AG09309 (cell line): ENCODE measurements at regions not wholly inside any gene's neighbourhood (a gene's known extent, or its start where the extent isn't known, plus 50 kb on each side); places are given as distances from the start of the nearest gene placed in this dataset.

Source experiments
- DNase-seq: peaks from one replicate; pipeline ENCODE4 v3.0.0-alpha.2; 2010; ENCODE audit warnings: low read depth
- H3K4me3 ChIP-seq: 2 replicates; pipeline ENCODE4 v1.5.1; 2011; ENCODE audit warnings: mild to moderate bottlenecking, low read depth, low read length, moderate library complexity; ENCODE audit not compliant: control insufficient read depth
- TF ChIP-seq, protein P1 (sequence below): IDR thresholded peaks from 2 replicates; pipeline ENCODE4 v1.5.1; 2011; ENCODE audit warnings: mild to moderate bottlenecking, low read depth, low read length, inconsistent platforms; ENCODE audit not compliant: insufficient read depth, control insufficient read depth; ENCODE audit errors: missing control alignments

DNA sequence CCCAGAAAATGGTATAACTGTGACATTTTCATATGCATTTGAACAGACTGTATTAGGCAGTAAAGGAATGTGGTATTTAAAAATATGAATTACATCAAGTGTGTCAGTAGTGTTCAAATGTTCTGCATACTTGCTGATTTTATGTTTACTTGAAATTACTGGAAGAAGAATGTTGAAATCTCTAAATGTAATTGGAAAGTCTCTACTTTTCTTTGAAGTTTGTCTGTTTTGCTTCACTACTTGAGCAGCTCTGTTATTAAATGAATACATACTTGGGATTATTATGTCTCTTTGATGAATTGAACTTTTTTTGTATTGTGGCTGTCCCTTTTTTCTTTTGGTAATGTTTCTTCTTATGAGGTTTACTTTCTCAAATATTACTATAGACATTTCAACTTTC is 205.6 kb downstream of the TAF11L14 start:
- TF ChIP-seq, protein P1, sequence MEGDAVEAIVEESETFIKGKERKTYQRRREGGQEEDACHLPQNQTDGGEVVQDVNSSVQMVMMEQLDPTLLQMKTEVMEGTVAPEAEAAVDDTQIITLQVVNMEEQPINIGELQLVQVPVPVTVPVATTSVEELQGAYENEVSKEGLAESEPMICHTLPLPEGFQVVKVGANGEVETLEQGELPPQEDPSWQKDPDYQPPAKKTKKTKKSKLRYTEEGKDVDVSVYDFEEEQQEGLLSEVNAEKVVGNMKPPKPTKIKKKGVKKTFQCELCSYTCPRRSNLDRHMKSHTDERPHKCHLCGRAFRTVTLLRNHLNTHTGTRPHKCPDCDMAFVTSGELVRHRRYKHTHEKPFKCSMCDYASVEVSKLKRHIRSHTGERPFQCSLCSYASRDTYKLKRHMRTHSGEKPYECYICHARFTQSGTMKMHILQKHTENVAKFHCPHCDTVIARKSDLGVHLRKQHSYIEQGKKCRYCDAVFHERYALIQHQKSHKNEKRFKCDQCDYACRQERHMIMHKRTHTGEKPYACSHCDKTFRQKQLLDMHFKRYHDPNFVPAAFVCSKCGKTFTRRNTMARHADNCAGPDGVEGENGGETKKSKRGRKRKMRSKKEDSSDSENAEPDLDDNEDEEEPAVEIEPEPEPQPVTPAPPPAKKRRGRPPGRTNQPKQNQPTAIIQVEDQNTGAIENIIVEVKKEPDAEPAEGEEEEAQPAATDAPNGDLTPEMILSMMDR = no peak
- DNase-seq = no peak
- H3K4me3 ChIP-seq = no peak overlapping the region

DNA sequence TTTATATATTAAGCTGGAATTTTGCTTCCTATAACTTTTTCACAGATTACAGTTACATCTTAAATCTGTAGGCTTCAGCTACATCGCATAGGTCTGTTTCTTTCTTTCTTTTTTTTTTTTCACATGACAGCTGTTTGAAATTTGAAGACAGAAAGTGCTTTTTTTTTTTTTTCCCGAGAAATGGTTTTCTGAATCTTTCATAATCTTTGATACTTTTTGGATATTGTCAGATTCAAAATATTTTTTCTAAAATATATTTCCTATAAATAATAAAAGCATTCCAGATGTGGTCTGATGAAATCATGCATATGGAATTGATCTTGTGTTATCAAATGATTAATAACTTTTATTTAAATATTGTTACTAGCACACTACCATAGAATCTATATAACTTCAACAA is 212.2 kb downstream of the TAF11L14 start:
- DNase-seq = no peak
- TF ChIP-seq, protein P1 = no peak
- H3K4me3 ChIP-seq = no peak overlapping the region

DNA sequence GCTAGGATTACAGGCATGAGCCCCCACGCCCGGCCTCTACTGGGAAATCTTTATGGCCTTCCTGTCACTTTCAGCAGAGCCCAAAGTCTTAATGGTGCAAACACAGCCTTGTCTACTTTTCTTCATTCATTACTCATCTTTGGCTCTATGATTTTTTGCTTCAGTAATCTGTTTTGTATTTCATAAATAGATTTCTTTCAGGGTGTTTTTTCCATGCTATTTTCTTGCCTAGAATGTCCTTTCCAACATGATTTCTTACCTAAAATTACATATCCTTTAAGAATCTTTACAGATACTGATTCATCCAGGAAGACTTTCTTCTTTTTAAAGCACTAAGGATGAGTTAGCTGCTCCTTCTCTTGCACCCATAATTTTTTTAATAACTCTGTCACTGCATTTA is 213.0 kb downstream of the TAF11L14 start:
- DNase-seq = no peak
- H3K4me3 ChIP-seq = no peak overlapping the region
- TF ChIP-seq, protein P1 = no peak

DNA sequence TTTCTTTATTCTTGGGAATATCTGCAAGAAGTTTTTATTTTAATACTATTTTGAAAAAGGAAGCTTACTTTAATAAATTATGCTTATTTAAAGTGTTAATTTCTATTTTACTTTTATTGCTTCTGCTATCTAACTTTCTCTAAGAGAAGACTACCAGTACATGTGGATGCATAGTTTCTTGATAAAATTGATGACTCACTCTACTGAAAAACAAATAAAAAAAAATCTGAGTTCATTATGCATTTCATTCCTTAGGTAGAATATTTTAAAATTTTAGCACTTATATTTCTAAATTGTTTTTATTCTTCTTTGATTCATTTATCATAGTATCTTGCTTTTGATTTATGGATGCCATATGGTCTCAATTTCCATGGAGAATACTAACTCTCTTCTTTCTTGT is 217.9 kb downstream of the TAF11L14 start:
- TF ChIP-seq, protein P1 = no peak
- H3K4me3 ChIP-seq = no peak overlapping the region
- no peak for DNase-seq

DNA sequence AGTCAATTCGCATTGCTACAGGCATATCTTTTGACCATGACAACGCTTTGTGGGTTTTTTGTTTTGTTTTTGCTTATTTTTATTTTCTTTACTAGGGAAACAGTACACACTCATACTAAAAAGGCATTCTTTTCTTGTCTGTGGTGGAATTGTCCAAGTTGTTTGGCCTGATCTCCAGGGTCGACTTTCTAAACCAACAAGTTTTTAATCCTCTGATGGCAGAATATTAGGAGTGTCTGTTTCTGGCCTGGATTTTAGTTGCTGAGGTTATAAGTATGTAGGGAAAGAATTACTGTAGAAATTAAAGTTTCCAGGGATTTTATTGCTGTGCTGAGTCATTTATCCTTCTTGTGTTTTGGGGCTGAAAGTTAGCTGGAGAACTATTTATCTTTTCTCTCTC is 218.5 kb downstream of the TAF11L14 start:
- H3K4me3 ChIP-seq = no peak overlapping the region
- TF ChIP-seq, protein P1 = no peak
- no peak for DNase-seq

DNA sequence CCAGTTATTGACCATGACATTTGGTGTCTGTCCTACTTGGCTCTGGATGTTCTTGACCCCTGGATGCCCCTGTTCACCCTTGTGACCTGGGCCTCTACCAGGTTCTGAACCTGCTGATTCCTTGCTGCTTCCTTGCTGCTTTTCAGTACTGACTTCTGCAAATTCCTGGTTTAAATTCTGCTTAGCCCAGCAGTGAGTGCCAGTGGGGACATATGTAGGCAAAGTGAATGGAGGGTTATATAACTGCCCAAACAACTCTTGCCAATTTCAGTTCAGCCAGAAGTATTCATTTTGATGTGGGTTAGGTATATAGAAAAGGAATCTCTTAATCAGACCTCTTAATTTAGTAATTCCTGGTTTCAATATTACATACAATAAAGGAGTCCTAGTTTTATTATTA is 220.6 kb downstream of the TAF11L14 start:
- TF ChIP-seq, protein P1 = no peak
- no peak overlapping the region for H3K4me3 ChIP-seq
- no peak for DNase-seq
